DMS 273 (cell line): ENCODE measurements at regions not wholly inside any gene's neighbourhood (a gene's known extent, or its start where the extent isn't known, plus 50 kb on each side); places are given as distances from the start of the nearest gene placed in this dataset.
"Not testable (repeated sequence)": the region's sequence is repeated elsewhere in the genome, so short reads cannot be mapped to it uniquely, and the experiment has no call there.

Experiments used
- DNase-seq: peaks from one replicate; lab custom pipeline; 2025; ENCODE audit not compliant: unreplicated experiment; lab: John Stamatoyannopoulos, UW

DNA sequence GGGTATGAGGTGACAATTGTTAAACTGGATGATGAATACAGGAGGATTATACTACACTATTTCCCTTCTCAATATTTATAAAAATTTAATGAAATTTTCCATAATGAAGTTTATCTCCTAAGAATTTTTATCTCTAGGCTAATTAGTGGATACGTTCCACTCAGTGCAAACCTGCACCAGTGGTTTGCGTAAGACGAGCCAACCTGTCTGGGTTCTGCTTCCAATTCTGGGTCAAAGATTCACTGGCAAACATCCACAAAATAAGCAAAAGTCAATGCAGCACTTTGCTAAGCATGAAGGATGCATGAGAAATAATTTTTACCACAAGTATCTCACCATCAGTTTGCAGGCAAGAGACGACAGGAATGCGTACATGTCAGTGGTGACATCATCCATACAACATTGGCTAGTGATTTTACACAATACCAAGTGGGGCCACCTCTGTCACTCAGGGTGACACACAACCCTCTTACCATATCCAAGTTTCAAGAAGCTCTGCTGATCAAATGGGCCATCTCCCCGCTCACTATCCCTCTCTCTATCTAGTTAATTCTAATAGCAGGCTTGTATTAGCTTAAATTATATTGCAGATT is 51.7 kb downstream of the FAM50B start:
- DNase-seq: no peak

DNA sequence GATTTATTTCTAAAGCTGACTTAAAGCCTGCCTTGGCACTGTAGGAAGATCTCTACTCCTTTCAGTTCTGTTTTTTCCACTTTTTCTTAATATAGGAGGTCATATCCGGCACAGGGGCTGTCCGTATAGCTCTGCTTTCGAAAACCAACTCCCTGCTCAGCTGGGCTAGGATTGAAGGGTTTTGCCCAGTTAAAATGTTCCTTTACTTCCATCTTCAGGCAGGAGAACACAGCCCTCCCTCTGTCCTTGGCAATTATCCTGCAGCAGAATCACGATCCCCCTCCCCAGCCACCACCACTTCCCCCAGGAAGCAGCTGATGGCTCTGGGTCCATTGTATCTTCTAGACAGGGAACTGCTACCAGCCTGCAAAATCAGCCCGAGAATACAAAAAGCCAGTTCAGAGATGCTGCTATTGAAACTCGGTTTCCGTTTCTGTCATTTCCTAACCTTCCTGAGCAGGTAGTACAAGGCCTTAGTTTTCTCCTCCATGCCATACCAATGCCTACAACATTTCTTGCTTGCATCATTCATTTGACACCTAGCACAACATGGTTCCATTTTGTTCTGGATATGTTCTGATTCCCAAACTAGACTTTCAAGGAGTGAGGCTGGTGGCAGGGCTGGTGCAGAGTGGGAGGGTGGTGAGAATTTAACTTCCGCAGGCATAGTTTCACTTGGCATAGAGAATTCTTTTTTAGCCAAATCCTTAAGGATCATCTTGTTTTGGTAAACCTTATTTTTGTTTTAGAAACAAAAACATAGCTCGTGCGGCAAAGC is 53.9 kb downstream of the FAM50B start:
- DNase-seq: no peak

DNA sequence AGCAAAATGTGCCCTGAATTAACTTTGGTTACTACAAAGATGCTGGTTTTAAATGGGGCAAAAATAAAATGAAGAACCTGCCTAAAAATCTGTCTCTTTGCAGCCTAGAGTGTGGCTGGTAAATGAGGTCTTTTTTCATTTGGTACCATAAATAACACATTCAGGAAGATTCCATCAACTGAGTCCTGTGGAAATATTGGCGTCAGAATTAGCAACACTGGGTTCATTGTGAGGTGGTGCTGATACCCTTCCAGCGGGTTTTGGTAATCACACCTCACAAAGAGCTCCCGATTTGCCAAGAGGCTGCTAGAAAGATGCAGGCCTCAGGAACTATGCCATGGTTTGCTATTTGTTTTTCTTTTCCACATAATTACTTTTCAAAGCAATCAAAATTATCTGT is 55.3 kb downstream of the FAM50B start:
- DNase-seq: no peak

DNA sequence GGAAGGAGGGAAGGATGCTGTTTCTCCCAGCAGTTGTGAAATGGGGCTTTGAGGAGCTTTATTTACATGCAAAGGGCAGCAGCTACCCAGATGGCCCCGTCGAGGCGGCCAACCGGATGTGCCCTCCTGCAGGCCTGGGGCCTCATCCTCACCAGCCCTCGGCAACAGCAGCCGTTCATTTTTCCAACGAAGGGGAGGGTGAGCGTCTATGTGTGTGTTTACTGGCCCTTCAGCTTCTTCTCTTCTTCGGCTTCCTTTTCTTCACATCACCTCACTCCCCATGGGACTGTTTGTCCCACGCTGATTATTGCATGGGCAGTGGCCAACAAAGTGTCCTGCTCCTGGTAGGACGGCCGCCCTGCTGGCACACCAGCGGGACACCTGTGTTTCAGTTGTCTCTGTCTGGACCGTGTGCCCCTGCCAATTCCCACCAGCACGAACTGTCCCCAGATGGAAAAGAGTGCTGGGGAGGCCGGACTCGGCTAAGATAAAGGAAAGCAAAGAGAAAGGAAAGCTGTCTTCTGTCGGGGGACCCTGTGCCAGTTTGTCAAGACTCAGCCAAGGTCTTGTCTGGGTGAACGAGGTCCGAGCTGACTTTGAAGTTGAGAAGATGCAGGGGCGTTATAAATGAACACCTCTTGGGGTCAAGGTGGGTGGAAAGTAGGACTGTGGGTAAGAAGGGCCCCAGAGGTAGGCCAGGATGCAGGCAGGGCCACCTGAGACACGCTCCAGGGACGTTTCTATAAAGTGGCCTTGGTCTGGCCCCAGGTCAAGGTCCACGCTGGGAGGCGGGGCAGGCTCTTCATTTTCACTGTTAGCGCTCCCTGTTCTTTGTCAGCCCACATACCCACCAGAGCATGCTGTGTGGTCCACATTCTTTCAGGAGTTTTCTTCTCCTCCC is 57.0 kb downstream of the FAM50B start:
- DNase-seq: peak; percentile 58

DNA sequence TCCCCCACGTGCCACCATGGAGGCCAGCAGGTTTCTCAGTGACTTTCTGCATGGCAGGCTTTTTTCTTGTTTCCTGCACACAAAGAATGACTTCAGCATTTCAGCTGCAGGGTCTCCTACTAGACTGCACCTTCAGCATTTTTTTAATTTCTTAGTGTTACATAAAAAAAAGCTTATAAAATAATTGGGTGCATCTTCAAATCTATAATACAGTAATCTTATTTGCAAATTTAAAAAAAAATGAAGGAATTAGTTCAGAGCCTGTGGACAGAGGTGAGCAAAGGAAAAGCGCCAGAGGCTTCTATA is 57.6 kb downstream of the FAM50B start:
- no peak for DNase-seq

DNA sequence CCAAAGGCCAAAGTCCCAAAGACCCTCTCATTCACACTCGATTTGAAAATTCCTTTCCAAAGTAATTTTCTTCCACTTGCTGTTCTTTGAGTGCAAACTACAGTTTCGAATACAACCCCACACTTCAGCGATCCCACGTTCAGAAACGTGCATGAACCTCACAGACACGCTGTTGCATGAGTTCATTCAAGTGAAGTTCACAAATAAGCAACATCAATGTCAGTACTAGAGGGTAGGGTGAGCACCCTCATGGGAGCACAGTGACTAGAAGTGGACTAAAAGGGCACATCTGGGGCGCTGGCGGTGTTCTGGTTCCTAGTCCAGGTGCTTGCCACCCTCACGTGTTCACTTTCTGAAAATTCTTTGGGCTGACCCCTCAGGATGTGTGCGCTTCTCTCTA is 59.0 kb downstream of the FAM50B start:
- no peak for DNase-seq

DNA sequence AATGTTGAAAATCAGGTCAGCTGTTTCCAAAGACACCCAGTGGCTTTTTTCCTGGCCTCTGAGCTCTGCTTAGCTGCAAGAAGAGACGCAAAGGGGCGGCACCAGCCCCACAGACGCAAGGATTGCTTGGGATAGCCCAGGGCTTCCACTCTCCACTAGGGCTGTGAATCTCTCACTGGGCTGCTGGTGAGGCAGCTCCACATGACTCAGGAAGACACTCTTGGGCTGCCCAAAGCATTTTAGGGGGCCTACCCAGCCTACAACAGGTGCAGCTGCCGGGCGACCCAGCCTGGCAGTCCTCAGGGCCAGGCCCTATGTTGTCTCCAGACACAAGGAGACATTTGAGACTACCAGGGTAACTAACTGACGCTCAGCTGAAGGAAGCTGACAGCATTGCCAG is 59.8 kb downstream of the FAM50B start:
- no peak for DNase-seq

DNA sequence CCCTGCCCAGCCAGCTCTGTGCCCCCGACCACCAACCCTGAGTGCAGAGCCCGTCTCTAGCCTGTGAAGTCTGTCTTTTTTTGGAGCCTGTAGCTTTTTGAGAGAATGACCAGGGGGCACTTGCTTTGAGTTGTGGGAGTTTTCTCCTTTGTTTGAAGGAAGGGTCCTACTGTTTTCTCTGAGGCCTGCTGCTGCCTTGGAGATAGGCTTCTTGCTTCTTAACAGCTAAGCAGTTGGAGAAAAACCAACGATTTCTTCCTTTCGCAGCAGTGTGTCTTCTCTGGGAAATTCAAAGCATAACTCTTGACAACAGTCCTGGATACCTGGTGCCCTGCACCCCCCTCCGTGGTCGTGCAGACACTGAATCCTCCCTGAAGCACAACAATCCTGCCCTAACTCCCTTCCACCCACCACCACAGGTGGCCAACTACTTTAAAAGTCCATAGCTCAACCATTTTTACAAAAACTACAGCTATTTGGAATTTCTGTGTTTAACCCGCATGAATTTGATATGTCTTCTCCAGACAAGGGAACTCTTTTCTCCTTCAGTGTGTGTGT is 61.0 kb downstream of the FAM50B start:
- DNase-seq: no peak

DNA sequence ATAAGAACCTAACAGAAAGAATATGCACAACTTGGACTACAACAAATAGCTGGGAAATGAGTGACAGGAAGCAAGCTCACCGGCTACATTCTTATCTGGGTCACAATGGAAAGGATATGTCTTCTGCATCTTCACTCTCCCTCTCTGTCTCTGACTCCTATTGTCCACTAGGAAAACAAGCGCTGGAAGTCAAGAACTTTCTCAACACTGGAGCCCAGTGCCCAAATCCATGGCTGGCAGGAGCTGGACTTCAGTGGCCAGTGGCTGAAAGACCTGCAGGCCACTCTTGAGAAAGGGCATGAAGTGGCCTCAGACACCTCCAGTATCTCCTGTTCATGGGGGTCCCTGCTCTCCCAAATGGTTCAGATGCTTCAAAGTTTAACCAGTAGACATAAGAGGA is 62.0 kb downstream of the FAM50B start:
- DNase-seq: no peak

DNA sequence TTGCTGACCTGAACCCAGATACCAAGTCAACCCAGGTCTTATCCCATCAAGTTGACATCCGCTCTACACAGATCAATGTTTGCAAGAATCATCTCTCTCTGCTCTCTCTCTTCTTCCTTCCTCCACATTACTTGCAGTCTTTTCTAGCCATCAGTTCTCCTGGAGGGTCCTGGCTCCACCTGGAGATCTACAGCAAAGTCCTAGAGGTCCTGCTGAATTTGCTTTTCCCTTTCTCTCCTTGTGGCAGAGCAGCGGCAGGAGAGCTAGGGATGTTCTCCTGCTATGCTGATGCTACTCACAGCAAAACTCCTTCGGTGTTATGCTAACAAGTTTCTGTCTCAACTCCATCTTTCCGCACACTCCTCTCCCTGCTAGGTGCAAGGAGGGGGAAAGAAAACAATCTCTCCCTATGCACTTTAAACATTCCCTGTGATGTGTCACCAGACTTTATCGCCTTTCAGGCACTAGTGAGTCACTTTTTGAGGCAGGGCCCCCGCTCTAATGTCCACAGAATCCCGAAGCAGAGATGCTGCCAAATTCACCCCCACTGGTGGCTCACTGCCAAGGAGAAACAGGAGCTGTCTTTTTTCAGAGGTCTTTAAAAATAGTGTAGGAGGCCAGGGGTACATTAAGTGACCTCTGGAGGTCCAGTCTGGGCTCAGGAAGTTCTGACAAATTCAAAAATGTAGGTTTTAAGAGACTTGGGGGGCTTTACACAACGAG is 62.6 kb downstream of the FAM50B start:
- DNase-seq: peak; percentile 73

DNA sequence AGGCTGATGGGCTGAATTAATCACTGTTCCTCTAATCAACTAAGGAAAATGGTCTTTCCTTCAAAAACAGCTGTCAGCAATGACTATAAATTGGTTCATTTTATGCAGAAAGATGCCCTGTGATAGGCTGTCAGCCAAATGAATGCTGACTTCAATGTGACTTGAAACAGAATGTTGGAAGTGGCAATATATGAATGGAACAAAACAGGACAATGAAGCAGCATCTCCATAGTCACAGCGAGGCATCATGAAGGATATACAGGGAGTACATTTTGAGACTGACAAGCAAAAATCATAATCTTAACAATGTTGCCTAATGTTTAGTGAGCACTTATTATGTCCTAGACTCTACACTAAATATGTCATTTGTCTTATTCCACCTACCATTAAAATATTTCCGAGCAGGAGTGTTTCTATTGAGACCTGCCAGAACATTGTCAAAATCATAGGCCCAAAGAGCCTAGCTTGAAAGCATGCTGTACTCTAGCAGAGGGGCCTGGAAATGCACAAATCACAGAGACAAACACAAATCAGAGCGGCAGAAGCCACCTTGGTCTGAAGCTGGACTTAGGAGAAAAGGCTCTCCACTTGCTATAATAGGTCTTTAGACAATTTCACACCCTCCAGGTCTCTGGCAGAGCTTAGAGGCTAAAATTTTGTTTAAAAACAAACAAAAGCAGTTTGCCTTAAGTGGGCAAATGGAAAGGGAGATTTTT is 63.3 kb downstream of the FAM50B start:
- DNase-seq: peak; percentile 73

DNA sequence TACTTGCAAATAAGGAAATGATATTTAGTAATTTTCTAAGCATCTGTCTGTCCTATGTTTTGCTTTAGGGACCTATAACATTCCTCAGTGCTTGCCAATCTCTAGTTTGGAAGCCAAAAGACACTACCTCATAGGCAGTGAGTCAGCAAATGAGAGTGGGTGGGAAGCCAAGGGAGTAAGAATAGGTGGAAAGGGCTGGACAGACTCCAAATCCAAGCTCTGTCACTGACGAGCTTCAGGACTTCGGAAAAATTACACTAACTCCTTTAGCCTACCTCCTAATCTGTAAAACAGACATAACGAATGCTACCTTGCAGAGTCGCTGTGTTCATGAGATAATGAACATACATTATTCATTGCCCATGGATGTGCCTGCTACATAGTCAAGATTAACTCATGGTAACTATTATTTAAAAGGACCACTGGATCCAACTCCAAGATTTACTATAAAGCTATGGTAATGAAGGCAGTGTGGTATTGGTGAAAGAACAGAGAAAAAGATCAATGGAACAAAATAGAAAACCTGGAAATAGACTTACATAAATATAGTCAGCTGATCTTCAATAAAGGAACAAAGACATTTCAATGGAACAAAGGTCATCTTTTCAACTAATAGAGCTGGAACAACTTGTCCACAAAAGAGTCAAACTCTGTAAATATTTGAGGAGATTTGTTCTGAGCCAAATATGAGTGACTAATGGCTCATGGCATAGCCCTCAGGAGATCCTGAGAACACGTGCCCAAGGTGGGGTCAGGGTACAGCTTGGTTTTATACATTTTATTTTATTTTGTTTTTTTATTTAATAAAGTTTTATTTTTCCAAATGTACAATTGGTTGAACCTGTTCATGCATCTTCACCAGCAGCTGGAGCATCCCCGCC is 64.1 kb downstream of the FAM50B start:
- peak; percentile 94 for DNase-seq

DNA sequence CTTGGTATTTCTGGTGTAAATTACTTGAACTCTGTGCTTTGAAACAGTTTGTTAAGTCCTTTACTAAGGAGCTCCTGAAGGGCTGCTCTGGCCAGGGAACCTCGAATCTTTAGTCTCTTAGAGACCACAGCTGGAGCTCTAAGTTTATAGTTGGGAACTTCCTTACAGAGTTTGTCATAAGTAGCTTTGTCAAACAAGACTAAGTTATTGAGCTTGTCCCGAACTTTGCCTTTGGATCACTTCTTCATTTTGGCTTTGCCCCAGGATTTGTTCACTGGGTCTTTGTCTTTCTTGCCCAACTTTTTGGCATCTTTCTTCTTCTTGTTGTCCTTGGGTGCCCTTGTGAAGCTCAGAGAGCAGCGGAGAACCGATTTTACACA is 64.8 kb downstream of the FAM50B start:
- no peak for DNase-seq

DNA sequence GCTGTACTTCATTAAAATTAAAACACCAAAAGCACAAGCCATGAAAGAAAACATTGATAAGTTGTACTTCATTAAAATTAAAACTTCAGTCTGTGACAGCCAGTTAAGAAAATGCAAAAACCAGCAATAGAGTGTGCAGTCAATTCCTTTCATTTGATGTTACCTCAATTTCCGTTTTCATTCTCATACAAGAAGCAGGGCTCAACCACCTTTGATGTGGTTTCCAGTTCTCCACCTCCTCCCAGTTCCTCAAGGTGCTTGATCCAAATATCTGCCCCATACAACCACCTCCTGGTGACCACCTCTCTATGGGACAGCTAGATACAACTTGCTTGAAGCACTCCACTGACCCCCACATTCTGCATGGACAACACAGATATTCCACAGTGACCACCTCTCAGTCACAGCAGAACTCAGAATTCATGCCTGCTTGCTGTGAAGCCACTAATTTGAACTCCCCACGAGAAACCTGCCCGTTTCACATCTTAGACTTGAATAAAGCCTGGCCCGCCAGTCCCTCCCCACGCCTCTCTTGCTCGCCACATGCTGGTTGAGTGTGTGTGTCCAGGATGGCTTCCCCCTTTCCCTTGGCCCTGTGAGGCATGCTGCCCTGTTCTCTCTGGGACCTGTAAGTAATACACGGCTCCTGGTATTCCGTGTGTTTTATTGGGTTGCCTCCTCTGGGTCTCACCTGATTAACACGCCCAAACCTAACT is 66.1 kb downstream of the FAM50B start:
- no peak for DNase-seq

DNA sequence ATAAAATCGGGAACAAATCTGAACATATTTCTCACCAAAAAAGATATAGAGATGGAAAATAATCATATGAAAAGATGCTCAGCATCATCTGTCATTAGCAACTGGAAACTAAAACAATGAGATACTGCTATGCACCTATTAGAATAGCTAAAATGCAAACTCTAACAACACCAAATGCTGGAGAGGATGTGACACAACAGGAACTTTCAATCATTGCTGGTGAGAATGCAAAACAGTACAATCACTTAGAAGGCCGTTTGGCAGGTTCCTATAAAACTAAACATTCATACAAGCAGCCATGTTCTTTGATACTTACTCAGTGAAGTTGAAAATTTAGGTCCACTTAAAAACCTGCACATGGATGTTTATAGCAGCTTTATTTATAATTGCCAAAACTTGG is 67.0 kb downstream of the FAM50B start:
- DNase-seq: no peak

DNA sequence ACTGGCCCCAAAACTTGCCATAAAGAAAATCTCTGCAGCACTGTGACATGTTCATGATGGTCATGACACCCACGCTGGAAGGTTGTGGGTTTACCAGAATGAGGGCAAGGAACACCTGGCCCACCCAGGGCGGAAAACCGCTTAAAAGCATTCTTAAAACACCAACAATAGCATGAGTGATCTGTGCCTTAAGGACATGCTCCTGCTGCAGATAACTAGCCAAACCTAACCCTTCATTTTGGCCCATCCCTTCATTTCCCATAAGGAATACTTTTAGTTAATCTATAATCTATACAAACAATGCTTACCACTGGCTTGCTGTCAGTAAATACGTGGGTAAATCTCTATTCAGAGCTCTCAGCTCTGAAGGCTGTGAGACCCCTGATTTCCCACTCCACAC is 67.6 kb downstream of the FAM50B start:
- not testable (repeated sequence) for DNase-seq

DNA sequence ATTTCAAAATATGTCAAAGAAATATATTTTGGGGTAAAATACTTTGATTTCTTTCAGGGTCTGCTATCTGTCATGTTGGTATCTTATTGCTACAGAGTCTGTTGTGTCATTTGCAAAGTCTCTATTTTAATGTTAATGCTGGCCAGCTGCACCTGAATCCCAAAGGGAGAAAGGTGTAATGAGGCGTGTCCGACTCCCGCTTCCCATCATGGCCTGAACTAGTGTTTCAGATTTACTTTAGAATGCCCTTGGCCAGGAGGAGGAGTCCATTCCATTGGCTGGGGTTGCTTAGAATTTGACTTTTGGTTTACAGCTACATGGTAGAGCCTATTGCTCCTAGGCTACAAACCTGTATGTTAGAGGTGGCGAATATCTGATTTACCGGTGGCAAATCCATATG is 69.3 kb downstream of the FAM50B start:
- peak; percentile 22 for DNase-seq

DNA sequence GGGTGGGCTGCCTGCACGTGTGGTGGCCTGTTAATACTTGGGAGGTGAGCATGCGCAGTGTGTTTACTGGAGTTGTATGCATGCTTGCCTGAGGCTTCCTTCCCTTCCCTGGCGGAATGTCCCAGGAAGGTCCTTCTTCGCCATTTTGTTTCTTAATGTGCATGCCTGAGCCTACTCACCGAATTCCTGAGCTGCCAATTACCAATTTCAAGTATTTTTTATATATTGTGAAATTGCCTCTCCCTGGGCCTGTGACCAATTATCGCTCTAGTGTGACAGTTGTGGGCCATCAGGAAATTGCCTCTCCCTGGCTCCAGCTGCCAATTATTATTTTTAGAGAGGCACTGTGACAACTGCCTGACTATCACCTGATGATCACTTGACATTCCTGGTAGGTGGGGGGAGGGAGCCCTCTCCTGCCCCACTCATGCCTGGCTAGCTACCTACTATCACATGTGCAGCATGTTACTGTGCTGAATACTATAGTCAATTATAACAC is 70.0 kb downstream of the FAM50B start:
- DNase-seq: no peak

DNA sequence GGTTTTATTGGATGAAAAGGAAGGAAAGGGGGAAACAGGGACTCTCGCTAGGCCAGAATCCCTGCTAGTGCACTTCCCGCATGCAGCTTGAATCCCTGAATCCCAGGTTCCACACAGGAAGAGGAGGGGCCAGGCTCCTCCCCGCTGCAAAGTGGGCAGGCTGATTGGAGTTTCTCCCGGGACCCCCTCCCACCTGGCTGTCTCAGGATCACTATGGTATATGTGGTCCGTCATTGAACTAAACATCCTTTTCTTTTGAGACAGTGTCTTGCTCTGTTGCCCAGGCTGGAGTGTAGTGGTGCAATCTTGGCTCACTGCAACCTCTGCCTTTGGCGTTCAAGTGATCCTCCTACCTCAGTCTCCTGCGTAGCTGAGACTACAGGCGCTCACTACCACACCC is 70.7 kb downstream of the FAM50B start:
- no peak for DNase-seq
